HG02763 (cell line): ENCODE measurements at regions not wholly inside any gene's neighbourhood (a gene's known extent, or its start where the extent isn't known, plus 50 kb on each side); places are given as distances from the start of the nearest gene placed in this dataset.

ENCODE experiments used
- ATAC-seq: cut with Tn5 transposase; IDR thresholded peaks from one replicate; pipeline ENCODE4 v1.9.1; 2021; ENCODE audit warnings: mild to moderate bottlenecking, moderate library complexity; ENCODE audit not compliant: unreplicated experiment

DNA sequence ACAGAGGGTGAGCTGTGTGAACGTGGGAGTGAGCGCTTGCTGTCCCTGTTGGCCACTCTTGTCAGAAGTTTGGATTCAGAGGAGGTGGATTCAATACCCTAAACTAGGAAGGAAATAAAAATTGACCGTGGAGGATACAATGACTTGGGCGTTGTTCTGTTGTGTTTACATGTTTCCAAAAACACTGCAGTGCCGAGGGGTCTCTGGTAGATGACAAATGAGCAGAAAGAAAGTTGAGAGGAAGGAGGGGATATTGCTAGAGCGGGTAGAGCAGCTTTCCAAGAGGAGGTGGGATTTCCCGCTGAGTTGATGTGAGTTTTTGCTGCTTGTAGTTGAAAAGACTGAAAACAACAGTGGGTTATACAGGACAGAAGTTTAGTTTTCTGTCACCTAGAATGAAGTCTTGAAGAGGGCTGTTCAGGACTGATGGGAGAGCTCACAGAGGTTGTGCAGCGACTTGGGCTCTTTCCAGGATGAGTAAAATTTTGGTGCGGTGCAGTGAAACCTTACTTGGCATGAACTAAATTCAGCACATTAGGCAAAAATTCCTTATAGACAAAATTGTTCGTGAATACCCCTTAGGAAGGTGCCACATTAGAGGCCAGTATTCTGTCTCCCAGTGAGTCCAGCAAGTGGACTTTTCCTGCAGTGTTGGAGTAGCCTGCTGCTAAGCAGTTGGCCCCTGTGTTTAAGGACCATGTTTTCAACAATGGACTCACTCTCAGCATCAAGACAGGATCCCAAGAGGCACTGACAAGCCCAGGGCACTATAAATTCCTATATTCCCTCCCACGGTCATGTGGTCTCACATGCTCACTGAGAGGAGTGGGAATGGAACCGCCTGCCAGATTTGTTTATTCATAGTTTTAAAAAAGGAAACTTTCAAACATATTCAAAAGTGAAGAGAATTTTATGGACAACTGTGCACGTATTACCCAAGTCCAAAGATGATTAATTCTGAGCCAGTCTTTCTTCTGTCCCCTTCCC is 435.0 kb upstream of the C2CD4B start:
- no peak for ATAC-seq

- ATAC-seq, result no peak
These were observed 436.9 kb upstream of the C2CD4B start for GRCh38 chr15:62601777-62602545.

DNA sequence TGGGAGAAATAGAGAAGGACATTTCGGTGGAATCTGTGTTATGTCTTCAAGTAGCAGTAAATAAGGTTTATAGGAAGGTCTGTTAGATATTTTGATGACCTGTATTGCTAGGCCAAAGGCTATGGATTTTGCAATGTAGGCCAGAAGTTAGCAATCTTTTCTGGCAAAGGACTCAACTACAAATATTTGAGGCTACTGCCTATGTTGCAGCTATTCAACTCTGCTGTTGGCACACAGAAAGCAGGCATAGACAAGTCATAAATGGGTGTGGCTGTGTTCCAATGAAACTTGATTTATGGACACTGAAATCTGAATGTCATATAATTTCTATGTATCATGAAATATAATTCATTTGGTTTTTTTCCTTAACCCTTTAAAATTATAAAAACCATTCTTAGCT is 438.7 kb upstream of the C2CD4B start:
- no peak for ATAC-seq

GRCh38 chr15:62605282-62605681 is 437.3 kb upstream of the TPM1 start:
- no peak for ATAC-seq

GRCh38 chr15:62606376-62607113 is 436.0 kb upstream of the TPM1 start:
- ATAC-seq, result no peak

GRCh38 chr15:62607114-62607462 is 435.5 kb upstream of the TPM1 start:
- ATAC-seq, result no peak

DNA sequence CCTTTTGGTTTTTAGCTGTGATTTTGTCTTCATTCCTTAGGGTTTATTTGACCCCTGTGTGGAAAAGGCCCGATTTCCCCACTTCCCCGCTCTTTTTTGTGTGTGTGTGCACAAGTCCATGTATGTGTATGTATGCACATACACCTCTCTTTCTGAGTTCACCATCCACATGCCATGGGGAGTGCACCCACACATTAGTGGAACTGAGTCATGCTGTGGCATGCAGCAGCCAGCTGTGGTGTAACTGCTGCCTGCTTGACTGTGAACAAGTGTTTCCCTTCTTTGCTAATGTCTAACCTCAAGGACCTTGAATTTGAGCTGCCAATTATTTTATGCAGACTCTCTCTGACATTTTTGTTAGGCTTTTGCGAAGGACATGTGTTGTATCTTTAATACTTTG is 434.9 kb upstream of the TPM1 start:
- no peak for ATAC-seq

DNA sequence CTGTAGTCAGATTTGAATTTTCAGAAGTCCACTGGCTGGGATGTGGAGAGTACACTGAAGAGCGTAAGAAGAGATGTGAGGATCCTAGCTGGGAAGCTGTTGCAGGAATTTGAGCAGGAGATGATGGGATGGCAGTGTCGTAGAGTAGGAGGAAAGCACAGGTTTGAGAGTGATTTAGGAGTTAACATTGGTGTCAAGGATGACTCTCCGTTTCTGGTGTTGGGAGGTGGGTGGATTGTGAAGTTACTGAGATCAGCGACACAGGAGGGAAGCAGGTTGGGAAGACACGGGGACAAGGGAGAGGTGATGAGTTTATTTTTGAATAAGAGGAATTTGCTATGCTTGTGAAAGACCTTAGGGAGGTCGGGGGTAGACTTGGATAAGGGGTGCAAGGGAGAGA is 434.2 kb upstream of the TPM1 start:
- no peak for ATAC-seq

- no peak for ATAC-seq
These were observed 432.2 kb upstream of the TPM1 start for GRCh38 chr15:62610265-62610869.

GRCh38 chr15:62611002-62611401 is 431.5 kb upstream of the TPM1 start:
- no peak for ATAC-seq

DNA sequence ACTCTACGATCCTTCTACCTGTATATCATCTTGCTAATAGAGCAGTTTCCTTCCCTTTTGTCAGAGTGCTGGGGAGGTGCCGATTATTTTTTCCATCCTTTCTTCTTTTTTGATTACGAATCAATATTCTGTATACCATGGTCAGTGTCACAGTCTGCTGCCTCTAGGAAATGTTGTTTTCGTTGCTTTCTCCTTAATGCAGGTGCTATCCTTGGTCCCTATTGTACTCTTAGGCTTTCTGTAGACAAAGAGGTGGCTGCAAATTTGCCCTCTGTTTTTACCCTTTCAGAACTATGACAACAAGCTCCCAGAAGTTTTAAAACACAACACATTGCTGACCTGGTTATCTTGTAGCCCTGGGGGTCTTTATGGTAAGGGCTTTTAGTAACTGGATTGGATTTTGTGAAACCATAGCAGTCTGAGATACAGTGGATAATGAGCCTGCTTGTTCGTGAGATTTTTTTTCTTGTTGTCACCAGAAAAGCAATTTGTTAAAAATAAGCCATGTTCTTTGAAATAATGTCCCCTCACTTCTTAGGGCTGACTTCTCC is 430.3 kb upstream of the TPM1 start:
- no peak for ATAC-seq

- ATAC-seq, result no peak
These were observed 429.8 kb upstream of the TPM1 start for GRCh38 chr15:62612771-62613170.

- no peak for ATAC-seq
These were observed 425.8 kb upstream of the TPM1 start for GRCh38 chr15:62616746-62617145.

DNA sequence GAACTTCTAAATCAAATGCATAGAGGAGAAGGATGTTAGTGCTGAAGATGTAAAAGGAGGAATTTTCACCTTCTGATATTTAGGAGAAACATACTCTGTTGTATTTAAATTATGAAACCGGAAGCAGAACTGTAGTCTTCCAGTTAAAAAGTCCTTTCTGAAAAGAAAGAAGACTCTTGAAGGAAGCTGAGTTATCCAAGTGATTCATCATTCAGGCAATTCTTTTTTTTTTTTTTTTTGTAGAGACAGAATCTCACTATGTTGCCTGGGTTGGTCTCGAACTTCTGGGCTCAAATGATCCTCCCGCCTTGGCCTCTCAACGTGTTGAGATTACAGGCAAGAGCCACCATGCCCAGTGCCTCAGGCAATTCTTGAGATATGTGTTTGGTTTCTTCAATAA is 424.8 kb upstream of the TPM1 start:
- no peak for ATAC-seq

DNA sequence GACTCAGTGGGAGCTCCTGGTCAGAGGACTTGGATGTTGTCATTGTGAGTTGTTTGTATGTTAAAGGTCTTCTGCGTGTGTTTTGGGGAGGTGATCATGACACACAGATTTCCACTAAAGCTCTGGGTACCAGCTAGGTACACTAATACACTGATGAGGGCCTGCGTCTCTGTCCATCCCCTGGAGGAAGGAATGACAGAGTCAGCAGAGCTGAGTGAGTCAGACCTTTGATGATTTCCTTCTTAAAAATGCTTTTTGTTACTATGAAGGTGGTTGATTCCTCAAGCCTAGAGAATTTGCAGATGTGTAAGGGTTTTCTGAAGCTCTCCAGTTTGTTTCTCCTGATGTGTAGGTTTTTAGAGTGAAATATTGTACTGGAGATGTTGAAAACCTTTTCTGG is 424.1 kb upstream of the TPM1 start:
- no peak for ATAC-seq

- no peak for ATAC-seq
These were observed 423.6 kb upstream of the TPM1 start for GRCh38 chr15:62618846-62619504.

DNA sequence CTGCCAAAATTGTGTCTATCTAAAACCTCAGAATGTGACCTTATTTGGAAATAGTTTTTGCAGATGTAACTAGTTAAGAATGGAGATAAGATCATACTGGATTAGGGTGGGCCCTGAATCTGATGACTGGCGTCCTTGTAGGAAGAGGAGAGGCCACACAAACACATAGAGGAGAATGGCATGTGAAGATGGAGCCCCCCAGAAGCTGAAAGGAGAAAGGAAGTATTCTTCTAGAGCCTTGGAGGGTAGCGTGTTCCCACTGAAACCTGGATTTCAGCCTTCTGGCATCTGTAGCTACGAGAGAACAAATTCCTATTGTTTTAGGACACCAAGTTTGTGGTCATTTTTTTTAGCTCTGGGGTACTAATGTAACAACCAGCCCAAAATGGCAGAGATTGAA is 423.0 kb upstream of the TPM1 start:
- ATAC-seq, result no peak

DNA sequence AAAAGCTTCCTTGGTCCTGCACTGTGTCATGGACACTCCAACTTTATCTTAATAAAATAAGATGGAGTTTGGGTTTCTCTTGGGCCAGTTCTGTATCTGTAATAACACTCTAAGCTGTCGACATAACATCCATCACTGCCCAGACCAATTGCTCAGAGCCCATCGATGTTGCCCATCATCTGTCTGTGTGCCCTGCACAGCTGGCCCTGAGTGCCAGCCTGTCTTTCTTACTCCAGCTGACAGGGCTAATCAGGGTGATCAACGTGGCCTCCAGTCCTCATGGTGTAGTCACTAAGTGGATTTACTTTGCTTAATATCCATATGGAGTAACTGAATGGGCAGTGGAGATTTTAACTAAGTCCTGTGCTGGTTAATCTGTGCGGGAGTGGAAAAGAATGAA is 419.8 kb upstream of the TPM1 start:
- ATAC-seq, result no peak

DNA sequence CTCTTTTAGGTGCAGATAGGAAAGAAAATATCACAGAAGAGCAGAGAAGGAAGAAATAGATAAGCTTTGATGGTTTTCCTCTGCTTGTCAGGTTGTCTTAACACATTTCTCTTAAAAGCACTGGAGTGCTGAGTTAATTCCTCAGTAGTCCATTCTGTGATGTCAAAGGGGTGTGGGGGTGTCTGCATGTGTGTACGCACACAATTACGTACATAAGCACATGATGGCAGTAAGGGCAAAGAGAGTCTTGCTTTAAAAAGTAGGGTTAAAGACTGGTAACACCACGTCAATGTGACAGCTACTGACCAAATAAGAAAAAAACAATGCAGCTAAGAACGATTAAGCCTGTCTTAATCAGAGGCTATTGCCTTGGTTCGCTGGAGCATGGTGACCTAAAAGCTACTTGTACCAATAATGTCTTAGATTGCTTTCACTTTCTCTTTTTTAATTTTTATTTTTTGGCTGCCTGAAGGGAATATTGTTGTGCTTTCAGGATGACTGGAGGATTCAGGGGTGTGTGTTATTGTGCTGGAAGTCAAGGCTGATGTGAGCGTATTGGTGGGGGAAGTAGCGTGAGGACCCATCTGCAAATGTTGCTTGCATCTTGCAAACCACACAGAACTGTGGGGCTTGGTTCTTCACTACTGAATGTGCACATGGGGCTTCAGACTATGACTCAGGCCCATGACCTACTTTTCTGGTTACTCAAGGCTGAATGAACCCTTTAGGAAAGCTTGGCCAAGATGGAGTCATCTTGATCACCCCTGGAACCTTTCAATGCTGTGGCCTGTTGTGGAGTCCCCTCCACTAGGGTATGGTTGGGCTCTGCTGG is 417.8 kb upstream of the TPM1 start:
- ATAC-seq, result no peak
